ENCODE measurements at regions not wholly inside any gene's neighbourhood (a gene's known extent, or its start where the extent isn't known, plus 50 kb on each side); places are given as distances from the start of the nearest gene placed in this dataset.

GRCh38 chr1:30397576-30397975, 325.8 kb downstream of the MATN1 start:
- TF ChIP-seq POLR2A (IDR thresholded peaks at IDR 0.05; ENCODE audit: low read length) (no peak), GATA1 (IDR thresholded peaks at IDR 0.05; ENCODE audit: low read depth, low read length) (no peak)

Data from erythroblast (primary cell).